ENCODE measurements at regions not wholly inside any gene's neighbourhood (a gene's known extent, or its start where the extent isn't known, plus 50 kb on each side); places are given as distances from the start of the nearest gene placed in this dataset.
"Not testable (repeated sequence)": the region's sequence is repeated elsewhere in the genome, so short reads cannot be mapped to it uniquely, and the experiment has no call there.

DNA sequence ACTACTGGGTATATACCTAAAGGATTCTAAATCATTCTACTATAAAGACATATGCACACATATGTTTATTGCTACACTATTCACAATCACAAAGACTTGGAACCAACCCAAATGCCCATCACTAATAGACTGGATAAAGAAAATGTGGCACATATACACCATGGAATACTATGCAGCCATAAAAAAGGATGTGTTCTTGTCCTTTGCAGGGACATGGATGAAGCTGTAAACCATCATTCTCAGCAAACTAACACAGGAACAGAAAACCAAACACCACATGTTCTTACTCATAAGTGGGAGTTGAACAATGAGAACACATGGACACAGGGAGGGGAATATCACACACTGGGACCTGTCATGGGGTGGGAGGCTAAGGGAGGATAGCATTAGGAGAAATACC is 249.0 kb downstream of the SLCO4C1 start:
- DNase-seq: not testable (repeated sequence)

DNA sequence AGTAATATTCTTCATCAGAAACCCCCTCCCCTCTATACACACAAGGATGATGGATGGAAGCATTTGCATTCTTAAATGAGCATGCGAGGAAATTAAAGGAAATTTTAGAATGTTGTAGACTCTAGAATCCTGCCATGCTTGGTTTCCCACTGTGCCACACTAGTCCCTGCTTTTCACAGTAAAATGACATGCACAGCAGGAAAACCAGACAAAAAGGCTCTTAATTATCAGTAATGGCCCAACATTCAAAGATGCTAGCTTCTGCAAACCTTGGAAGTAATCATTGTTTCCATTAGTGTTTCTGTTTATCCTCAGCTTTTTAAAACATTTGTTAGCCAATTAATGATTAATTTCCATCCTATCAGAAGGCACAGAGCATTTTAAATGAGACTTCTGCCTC is 255.8 kb downstream of the SLCO4C1 start:
- no peak for DNase-seq

DNA sequence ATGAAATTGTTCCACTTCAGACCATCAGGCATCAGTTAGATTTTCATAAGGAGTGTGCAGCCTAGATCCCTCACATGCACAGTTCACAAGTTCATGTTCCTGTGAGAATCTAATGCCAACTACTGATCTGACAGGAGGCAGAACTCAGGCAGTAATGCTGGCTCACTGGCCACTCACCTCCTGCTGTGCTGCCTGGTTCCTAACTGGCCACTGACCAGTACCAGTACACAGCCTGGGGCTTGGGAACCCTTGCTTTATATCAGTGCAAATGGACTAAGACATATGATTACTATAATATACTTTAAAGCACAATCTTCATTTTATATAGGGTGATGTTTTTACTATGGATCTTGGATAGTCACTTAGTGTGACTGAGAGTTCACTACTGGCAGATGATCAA is 259.2 kb downstream of the SLCO4C1 start:
- DNase-seq: no peak

DNA sequence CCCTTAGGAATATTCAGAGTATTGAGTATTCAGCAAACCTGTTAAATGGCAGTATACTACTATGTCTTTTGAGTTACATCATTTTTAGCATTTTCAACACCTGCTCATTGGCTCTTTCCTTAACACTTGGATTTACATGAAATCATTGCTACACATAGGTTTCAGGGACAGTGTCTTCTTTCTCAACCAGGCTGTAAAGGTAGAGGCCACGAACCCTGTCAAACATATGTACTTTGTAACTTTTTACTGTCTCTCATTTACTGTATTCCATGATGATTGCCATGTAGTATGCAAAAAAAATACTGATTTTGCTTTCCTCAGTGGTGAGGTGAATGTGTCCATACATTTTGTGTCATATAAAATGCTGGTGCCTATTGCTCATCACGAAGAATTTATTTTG is 264.4 kb downstream of the SLCO4C1 start:
- DNase-seq: no peak

DNA sequence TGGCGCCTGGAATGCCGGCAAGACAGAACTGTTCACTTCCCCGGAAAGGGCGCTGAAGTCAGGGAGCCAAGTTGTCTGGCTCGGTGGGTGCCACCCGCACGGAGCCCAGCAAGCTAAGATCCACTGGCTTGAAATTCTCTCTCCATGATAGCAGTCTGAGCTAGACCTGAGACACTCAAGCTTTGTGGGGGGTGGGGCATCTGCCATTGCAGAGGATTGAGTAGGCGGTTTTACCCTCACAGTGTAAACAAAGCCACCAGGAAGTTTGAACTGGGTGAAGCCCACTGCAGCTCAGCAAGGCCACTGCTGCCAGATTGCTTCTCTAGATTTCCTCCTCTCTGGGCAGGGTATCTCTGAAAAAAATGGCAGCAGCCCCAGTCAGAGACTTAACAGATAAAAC is 277.4 kb downstream of the SLCO4C1 start:
- no peak for DNase-seq

DNA sequence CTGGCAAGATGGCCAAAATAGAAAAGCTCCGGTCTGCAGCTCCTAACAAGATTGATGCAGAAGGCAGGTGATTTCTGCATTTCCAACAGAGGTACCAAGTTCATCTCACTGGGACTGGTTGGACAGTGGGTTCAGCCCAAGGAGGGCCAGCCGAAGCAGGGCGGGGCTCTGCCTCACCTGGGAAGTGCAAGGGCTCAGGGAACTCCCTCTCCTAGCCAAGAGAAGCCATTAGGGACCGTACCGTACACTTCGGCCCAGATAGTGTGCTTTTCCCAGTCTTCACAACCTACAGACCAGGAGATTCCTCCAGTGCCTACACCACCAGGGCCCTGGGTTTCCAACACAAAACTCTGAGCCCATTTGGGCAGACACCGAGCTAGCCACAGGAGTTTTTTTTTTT is 277.8 kb downstream of the SLCO4C1 start:
- no peak for DNase-seq

DNA sequence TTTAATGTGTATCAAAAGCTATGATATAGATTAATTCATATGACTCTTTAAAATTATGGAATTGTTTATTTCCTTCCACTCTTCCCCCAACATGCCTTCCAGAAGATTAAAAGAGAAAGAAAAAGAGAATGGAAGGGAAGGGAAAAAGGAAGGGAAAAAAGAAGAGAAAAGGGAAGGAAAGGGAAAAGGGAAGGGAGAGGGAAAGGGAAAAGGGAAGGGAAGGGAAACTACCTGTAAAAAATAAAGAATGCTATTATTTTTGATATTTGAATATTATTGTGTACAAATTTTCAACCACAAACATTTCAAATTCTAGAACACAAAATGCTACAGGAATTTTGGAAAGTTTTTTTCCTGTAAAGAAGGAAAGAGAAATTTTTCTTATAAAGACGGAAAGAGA is 281.7 kb downstream of the SLCO4C1 start:
- no peak for DNase-seq

DNA sequence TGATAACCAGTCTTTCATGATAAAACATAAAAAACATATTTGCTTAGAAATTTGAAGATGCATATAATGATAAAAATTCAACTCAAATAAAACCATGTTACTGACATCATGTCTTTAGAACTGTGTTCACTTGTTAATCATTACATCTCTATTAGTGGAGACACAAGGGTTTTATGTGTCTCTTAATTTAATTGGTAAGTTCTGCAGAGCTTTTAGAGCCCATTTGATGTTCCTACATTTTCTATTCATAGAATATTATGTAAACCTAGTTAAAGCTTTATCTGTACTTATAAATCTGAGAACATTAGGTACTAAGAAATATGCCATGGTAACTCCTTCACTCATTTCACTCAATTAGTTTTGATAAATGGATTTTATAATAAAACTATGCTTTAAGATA is 285.4 kb downstream of the SLCO4C1 start:
- DNase-seq: no peak

DNA sequence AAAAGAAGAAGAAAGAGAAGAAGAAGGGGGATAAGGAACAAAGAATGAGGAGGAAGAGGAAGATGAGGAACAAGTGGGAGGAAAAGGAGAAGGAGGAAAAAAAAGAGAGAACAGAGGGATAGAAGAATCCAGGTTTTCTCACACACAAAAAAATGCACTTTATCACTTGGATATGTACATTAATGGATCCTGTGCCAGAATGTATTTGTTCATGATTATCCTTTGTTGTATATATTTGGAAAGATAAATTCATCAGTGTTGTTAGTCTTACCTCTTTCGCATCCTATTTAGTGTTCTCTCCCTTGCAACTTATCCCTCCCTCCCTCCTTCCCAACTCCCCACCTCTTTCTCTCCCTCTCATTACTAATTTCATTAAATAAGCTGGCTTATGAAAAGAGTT is 298.8 kb downstream of the SLCO4C1 start:
- no peak for DNase-seq

DNA sequence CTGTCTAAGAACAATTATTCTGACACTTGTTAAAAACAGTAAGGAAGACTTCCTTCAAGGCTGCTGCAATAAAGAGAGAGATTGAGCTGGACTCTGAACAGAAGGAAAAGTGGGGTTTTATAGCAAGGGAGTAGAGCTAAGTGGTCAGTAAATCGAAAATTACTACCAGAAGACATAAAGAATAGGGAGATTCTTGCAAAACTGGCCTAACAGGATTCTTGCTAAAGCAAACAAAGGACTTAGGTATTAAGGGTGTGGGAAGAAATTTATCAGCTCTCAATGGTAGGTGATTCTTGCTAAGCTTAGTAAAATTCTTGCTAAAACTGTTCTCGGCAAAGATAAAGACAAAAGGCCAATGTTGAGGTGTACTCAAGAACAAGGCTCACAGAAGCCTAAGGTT is 300.5 kb downstream of the SLCO4C1 start:
- DNase-seq: no peak

DNA sequence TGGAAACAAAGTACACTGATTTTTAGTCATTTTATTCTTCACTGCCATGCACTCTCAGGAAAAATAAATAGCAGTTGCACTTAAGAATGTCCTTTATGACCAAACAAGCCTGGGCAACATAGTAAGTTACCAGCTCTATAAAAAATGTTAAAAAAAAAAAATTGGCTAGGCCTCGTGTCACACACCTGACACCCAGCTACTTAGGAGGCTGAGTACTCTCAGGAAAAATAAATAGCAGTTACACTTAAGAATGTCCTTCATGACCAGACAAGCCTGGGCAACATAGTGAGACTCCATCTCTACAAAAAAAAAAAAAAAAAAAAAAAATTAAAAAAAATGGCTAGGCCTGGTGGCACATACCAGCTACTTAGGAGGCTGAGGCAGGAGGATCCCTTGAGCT is 304.6 kb downstream of the SLCO4C1 start:
- no peak for DNase-seq

DNA sequence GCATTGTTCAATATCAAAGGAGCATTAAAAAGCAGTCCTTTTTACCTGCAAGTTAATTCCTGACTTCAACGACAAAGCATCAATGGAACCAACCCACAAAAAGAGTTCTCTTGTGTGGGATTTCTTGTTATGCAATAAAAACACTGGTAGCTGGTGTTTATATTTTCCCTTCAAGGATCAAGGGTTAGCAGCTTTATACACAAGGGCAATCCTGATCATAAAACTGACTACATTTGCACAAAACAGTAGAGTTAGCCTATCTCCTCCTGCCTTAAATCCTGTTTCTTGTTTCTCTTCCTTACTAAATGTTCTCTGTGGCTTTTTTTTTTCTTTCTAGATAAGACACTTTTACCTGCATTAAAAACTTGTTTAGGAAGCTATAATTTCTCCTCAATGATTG is 306.4 kb downstream of the SLCO4C1 start:
- no peak for DNase-seq

DNA sequence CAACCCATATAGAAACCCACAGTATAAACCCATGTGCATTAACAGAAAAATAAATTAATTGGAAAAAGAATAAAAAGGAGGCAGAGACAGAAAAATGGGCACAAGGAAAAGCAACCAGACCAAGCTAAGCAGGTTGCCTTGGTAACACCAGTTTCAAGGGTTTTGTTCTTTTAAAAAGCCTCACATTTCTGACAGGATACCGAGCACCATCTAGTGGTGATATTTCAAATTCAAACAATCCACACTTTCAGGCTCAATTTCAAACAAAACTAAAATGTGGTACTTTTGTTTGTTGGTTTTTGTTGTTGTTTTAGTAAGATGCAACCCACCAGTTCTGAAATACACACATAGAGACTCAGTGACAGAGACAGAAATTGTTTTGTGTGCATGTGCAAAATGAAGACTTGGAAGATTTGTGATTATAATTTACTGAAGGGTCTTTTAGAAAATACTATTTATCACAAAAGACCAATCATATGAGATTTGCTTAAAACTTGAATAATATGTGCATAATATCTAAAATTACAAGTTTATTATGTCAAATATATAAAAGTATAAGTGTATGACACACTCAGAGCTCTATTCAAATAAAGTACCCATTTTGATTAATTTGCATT is 318.2 kb downstream of the SLCO4C1 start:
- no peak for DNase-seq

DNA sequence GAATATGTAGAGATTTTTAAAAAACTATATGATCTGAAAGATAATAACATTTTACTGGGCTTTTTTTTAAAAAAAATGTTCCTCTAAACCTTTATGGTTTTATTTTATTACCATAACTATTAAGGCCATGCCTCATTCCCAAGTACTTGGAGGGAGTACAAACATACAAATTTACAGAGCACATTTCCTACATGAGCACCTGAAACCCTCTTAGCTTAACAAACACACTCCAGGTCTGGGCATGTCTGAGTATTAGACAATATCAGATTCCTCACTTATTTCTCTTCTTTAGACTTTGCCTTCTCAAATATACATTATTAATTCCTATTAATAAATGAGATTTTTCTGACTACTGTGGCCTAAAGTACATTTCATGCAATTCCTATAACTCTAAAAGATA is 319.2 kb downstream of the SLCO4C1 start:
- no peak for DNase-seq

DNA sequence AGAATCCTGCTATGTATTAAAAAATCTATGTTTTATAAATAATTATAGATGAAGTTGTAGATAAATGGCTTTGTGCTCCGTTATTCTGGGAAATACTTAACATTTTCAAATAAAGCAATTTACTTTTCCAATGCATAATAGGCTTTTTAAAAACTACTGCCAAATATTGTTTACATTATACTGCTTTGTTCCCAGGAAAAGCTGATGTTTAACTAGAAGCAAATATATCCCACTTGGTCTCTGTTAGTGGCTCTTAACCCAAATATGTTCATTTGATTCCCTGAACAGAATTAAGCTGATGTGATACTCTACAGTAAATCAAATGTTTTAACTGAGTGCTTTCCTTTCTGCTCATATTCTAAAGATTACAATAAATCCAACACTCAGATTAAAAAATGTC is 326.3 kb downstream of the SLCO4C1 start:
- no peak for DNase-seq

DNA sequence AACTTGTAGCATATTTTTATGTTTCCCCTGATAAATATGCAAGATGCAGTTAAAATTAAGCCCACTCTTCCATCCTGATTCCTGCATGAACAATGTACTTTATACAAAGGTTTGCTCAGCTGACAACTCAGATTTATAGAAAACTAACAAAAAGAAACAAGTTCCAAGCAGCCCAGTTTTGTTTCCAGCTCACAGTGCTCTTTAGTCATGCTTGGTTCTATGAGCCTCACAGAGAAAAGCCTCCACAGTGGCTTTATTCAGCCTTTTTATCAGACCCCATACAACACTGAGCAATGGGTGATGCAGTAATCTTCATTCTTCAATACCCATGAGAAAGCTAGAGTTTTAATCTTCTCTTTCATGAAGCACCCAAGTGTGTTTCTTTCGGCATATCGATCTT is 329.6 kb downstream of the SLCO4C1 start:
- no peak for DNase-seq

DNA sequence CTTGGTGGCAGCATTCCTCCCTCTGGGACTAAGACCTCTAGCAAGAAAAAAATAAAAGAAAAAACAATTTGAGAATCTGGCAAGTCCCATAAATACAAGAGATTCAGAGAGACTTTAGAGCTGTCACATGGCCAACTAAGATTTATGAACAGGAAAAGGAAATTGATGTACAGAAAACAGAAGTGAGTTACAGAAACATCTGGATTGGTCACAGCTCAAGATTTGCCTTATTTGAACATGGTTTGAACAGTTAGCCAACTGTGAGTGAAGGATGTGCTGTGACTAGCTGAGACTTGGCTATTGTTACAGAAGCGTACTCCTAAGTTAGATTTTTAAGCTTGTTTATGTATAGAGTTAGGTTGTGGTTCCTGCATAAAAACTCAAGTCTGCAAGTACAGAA is 340.2 kb downstream of the SLCO4C1 start:
- DNase-seq: no peak

DNA sequence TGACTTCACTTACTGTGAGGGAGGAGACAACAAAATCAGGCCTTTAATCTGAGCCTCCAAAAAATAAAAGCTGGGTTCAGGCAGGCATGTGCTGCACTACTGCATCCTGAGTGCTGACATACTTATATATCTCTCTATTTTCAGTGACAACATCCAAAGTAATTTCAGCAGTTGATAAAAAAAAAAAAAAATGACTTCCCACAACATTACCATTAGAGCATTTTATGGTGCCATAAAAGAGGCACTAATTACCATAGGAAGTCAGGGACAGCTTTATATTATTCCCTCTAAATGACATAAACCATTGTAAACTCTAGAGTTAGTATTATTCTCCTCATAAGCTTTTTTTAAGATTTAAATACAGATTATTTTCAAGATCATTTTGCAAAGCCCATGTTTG is 346.1 kb downstream of the SLCO4C1 start:
- no peak for DNase-seq

DNA sequence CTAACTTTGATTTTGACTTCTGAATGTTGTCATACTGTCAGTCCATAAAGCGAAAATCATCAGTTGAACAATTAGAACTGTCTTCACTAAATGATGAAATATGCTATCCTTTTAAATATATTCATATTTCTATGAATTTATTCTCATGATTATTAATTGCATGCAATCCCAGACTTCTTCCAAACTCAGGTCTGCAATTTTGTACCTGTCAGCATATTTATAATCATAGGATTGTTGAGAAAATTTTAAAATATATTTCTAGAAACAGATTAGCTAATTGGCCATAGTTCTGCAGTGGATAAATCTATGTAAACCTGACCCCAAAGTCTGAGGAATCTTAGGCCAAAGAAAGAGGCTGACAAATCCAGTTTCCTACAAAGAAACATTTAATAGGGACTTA is 347.5 kb downstream of the SLCO4C1 start:
- no peak for DNase-seq

DNA sequence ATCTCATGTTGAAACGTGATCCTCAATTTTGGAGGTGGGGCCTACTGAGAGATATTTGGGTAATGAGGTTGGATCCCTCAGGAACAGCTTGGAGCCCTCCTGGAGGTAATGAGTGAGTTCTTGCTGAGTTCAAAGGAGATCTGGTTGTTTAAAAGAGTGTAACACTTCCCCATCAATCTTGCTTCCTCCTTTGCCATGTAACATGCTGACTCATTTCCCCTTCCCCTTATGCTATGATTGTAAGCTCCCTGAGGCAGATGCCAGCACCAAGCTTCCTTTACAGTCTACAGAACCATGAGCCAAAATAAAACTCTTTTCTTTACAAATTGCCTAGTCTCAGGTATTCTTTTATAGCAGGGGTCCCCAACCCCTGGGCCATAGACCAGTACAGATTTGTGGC is 352.3 kb downstream of the SLCO4C1 start:
- no peak for DNase-seq

DNA sequence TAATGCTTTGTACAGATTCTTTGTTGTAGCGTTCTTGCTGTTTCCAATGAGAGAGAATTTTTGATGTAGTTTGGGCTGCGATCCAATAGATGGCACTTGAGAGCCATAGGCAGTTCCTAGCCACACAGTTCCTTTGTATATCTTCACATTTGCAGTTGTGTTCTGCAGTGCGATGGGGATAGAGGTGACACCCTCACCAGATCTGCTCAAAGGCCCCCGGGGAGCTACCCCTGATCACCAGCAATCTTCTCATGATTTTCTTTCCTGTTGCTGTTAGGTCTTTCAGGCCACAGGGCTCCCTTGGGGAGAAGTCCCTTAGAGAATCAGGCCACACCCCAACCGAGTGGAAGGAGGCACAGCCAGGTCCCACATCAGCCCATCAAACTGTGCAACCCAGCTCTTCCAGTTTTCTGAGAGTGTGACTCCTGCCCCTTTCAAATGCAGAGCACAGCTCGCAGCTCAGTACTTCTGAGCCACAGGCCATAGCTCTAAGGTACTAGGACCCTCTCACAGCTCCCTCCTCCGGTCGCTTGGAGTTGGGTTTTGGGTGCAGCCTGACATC is 353.7 kb downstream of the SLCO4C1 start:
- no peak for DNase-seq

DNA sequence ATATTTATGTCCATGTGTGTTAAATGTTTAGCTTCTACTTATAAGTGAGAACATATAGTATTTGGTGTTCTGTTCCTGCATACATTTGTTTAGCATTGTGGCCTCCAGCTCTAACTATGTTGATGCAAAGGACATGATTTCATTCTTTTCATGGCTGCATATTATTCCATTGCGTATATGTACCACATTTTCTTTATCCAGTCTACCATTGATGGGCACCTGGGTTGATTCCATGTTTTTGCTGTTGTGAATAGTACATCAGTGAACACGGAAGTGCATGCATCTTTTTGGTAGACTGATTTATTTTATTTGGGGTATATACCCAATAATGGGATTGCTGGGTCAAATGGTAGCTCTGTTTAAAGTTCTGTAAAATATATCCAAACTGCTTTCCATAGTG is 359.0 kb downstream of the SLCO4C1 start:
- no peak for DNase-seq

DNA sequence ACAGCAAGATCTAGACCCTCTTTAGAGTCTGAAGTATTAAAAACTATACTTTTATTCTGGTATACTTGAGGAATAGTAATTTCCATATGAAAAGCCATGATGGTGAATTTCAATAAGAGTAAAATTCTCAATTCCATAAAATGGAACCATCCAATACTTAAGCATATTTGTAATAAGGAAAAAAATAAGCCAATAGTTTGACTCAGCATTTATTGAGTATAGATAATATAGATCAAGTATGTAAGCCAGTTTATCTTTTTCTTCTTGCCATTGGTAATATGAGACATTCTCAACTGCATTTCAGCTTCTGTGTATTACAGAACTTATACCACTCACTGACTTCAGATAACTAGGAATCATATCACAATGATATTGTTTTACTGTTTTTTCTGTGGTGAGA is 361.0 kb downstream of the SLCO4C1 start:
- no peak for DNase-seq

DNA sequence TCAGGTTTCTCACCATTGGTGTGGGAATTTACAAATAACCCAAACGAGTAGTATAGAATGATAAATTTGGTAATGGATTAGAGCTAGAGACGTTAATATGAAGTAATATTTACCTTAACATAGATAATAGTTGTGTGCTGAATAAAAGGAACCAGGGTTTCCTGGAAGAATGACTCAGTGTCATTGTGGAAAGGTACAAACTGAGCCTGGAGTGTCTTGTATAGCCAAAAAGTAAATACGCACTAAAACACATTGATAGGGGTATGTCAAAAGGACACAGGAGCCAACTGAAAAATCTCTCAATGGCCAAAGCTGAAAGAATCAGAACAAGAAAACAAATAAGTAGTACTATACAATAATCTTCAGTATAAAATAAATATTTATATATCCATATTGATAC is 363.5 kb downstream of the SLCO4C1 start:
- DNase-seq: no peak

DNA sequence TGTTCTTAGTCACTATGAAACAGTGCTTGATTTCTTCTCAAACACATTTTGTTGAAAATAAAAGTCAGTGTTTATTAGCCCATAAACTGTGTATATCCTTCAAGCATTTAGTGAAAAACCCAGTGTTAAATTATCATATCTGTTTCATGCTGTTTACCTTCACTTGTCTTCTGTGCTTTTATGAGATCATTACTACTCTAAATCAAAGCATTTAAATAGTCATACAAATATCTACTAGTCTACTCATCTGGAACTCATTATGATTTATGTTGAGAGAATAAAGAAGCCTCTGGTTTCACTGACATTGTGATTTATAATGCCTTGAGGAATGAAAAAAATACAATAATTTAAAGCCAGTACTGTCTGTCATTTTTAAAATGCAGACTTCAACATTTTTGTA is 366.5 kb downstream of the SLCO4C1 start:
- no peak for DNase-seq

DNA sequence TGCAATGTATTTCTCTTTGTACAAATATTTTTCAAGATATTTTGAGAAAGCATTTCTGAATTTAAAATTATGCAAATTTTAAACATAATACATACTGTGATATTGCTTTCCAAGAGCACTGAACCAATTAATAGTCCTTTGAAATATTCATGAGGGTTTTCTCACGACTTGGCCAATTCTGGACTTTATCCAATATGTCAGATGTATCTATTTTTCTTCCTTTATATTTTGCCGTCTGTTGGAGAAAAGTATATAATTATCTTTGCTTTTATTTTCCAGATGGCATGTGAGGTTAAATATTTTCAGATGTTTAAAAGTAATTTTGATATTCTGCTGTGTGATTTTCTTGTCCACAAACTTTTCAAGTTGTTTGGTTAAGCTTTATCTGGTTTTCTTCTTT is 378.9 kb downstream of the SLCO4C1 start:
- DNase-seq: no peak
